GM21529 (cell line): ENCODE measurements at regions not wholly inside any gene's neighbourhood (a gene's known extent, or its start where the extent isn't known, plus 50 kb on each side); places are given as distances from the start of the nearest gene placed in this dataset.

Experiments
- ATAC-seq: cut with Tn5 transposase; IDR thresholded peaks from one replicate; pipeline ENCODE4 v1.9.1; 2021; ENCODE audit not compliant: unreplicated experiment

- no peak for ATAC-seq
These were observed 257.1 kb upstream of the MAP3K1 start for GRCh38 chr5:56558131-56558745.

DNA sequence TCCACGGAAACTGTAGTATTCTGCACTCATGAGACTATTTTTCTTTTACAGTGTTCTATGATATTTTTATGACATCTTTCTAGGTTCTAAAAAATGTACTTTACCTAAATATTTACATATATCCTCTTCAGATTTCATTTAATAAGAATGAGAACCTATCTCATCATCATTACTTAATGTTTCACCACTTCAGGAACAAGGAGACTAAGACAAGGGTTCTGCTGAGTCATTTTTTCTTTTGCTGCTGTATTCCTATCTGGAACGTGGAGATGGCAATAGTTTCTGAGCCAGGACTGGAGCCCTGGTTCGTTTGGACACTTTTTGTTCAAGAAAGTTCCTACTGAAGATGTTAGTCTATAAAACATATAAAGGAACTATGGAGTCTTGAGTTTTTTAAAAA is 258.2 kb upstream of the MAP3K1 start:
- ATAC-seq: no peak

GRCh38 chr5:56552612-56553268 is 262.6 kb upstream of the MAP3K1 start:
- no peak for ATAC-seq

- ATAC-seq: no peak
These were observed 265.1 kb upstream of the MAP3K1 start for GRCh38 chr5:56550227-56550626.

DNA sequence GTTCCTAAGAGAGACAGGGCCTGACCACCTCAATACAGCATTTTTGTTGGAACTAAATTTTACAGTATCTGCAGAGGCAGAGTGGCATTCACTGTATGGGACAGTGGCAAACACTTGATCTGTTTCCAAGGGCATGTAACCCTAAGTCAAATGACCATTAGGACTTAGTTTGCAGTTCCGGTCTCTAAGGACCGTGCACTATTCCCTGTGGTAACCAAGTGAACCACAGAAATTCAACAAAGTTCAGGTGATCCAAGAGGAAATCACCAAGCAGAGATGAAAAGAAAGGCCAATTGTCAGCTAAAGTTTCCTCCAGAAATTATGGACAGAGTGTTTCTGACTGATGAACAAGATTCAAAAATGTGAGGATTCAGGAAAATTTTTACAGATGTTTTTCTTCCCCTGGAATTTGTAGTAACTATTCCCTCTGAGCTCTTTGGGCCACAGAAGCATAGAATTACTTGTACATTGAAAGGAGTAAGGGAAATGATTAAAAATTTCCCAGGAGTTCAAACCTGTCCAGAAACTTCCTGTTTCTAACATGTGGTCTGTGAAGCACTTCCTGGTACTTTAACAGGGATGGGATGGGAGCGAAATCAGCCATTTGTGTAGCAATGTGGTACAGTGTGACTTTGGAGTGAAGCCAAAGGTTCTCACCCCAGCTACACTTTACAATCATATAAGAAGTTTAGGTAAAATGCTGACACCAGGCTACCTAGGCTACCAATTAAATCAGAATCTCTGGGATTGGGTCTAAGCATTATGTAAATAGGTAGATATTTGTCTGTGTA is 266.1 kb upstream of the MAP3K1 start:
- no peak for ATAC-seq

DNA sequence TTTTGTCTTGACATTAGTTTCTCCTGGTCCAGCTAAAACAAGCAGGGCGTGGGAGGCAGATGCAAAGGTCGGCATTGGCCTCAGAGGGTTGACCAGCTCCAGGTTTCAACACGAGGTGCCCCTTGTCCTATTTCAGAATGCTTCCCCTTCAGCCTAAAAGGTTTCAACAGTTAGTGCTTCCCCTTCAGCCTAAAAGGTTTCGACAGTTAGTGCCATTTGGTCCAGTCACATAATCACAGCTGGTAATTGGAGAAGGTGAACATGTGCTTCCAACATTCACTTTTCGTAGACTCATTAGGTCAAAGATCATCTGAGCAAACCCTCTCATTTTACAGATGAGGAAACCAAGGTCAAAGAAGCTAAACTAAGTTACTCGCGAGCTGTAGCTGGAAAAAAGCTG is 270.3 kb upstream of the MAP3K1 start:
- ATAC-seq: no peak

- no peak for ATAC-seq
These were observed 271.6 kb upstream of the MAP3K1 start for GRCh38 chr5:56543441-56544388.

DNA sequence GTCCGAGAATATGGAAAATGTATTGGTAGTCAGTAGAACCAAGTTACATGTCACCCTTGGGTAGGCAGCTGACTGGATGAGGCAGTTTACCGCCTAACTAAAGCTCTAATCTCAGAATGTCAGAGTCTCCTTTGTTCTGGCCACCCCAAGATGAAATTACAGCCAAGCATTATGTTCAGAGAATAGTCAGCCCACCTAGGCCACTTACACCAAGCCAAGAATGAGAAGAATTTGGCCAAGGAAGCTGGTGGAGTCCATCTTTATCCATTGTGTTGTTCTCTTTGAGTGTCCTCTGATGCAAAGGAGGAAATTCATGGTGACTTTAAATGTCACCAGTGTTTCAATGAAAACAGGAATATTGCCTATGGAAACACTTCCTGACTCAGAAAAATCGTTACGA is 275.1 kb upstream of the MAP3K1 start:
- no peak for ATAC-seq

GRCh38 chr5:56538580-56538979 is 276.8 kb upstream of the MAP3K1 start:
- ATAC-seq: no peak

DNA sequence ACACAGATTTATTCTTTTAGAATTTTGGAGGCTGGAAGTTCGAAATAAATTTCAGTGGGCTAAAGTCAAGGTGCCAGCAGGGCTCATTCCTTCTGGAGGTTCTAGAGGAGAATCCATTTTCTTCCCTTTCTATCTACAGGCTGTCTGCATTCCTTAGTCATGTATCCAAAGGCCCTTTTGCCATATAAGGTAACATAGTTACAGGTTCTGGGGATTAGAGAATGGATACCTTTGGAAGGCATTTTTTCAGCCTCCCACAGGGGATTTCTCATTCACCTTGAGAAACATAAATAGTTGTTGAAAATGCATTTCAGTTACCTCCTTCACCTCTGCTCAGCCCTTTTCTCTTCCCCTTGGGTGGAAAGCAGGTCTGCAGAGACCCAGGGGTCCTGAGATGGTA is 280.0 kb upstream of the MAP3K1 start:
- ATAC-seq: no peak

DNA sequence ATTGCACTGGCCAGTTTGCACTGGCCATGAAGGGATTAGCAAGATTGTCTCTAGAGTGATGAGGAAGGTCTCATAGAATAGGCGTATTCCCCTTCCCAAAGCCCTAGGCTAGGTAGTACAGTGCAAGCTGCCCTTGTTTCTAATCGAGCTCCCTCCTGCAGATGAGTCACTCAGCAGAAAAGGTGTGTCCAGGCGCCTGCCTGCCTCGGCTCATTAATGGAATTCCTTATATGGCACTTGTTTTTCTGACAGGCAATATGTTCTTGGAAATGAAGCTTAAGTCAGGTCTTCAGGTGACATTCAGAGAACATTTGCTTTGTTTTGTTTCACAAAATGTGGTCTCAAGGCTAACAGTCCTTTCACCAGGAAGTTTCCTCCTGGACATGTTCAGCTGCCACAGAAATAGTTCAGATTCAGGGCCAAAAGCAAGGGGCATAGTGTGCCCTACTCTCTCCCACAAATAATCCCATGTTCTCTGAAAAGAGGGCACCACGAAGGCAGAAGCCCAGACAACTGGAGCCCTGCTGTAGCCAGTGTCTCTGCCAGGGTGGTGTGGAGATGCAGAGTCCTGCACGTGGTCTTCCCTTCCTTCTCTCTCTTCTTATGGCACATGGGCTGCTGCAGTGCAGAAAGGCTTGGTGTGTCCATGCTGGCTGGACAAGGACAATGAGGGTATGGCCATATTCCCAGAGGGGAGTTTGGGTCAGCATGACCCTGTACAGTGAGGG is 281.1 kb upstream of the MAP3K1 start:
- ATAC-seq: no peak

DNA sequence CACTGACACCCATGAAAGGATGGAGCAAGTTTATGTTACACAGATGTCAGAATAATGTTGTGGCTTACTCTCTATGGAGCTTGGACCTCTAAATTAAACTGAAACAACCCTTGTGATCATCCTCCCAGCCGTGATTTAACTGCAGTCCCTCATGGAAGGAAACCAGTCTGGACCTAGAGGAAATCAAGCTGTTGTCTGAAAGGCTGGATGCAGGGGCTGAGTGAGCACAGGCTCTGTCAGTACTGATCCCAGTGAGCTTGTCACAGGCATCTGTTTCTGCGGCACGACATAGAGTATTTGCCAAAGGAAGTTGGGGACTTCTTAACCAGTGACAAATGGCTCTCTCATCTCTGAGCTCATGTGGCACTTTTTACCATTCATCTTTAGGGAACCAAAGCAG is 282.9 kb upstream of the MAP3K1 start:
- no peak for ATAC-seq

DNA sequence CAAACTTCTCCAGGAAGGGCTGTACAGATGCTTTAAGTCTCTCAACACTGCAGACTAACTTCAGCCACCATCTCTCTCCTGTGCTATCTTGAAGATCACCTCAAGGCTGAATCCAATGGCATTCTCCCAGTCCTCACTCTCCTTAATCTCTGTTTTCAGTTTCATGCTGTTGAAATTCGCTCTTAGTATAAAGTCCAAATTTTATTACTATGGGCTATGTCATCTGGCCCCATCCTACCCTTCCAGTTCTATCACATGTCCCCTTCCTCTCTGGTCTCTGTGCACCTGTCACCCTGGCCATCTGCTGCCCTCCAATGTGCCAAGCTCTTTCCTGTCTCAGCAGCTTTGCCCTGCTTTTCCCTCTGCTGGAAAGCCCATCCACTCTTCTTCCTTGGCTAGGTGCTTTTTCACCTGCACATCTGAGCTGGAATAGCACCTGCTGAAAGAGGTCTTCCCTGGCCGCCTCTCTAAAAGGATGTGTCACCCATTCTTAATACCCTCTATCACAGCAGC is 284.7 kb upstream of the MAP3K1 start:
- no peak for ATAC-seq

DNA sequence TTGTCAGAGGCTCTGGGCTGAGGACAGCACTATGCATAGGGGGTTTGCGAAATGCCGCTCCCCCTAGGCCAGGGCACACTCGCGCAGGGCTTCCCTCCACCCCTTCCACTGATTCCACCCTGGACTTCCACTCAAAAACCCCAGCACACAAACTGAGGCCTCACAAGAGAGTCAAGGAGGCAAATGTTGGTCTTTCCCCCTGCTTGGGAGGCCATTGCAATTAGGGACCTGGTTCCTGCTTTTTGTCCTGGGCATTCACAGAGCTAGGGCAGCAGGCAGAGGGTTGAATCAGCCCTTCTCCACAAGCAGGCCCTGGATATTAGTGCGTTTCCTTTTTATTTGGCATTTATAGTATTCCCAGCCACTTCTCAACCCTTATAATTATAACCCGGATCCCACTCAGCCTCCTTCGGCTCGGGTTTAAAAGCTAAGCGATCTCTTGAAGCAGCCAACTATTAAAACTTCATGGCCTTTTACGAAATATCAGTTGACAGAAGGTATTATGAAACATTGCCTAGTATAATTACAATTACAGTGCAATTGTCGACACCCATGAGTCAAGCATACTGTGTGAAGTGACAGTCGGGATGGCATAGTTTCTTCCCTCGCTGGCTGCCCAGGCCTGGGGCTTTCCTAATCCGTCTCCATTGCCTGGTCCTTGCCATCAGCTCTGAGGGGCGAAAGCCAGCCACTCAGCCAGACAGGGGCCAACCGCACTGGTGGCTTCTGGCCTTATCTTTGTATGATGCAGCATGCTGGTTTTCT is 285.5 kb upstream of the MAP3K1 start:
- ATAC-seq: no peak

DNA sequence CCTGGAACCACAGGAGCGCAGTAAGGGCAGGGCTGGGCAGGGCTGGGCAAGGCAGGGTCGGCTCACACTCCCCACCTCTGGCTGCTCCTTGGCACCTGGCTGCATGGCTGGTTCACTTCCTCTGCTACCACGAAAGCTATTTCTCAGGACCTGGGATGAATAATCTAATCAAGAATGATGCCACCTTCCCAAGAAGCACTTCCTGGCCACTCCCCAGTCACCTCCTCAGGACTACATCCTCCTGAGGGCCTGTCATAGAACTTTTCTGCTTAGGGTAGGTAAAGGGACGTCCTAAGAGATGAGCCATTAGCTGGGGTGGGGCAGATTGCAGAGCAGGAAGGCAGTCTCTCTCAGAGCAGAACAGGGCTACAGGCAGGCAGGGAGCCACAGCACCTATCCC is 288.2 kb upstream of the MAP3K1 start:
- no peak for ATAC-seq

GRCh38 chr5:56525113-56525512 is 290.2 kb upstream of the MAP3K1 start:
- no peak for ATAC-seq

- ATAC-seq: no peak
These were observed 290.9 kb upstream of the ANKRD55 start for GRCh38 chr5:56523790-56524575.

GRCh38 chr5:56522960-56523359 is 289.8 kb upstream of the ANKRD55 start:
- ATAC-seq: no peak

DNA sequence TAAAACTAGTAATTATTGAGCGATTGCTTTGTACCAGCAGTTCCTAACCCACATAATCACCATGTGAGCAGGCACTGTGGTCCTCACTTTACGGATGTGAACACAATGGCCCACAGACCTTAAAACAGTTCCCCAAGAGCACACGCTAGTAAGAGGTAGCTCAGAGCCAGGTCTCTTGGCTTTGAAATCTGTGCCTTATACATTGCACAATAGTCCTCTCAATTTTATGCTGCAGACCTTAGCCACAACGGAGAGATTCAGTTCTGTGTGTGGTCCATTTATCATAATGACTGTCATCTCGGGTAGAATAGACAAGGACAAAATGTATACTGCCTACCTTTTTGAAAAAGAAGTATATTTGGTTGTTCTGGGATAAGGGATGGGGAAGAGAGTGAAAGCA is 289.0 kb upstream of the ANKRD55 start:
- ATAC-seq: no peak
